ENCODE measurements at regions not wholly inside any gene's neighbourhood (a gene's known extent, or its start where the extent isn't known, plus 50 kb on each side); places are given as distances from the start of the nearest gene placed in this dataset.

- Histone ChIP-seq H3K27me3 (no peaks in the 10 kb centered on the region), H3K9me3 (no peaks in the 10 kb centered on the region), H3K36me3 (no peaks in the 10 kb centered on the region), H3K4me3 (no peak overlapping the region)
- peak; percentile 56 for DNase-seq
Measured at GRCh38 chr1:60388092-60388987, 314.8 kb upstream of the C1orf87 start.

DNA sequence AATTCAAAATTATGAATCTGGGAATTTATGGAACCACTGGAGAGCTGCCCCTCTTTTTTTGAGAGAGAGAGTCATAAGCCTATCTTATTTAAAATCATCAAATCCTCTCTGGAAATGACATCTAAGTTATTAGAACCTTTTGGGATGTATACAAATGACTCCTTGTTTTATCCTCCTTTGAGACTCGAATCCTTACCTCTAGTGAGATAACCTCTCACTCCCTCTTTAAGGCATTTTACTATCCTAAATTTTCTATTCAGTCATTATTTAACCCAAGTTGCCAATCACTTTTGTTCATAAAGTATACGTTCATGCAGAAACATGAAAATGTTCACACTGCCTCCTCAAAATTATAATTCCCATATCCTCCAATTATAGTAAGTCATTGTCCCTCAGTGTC is 313.6 kb upstream of the C1orf87 start:
- Histone ChIP-seq H3K4me3 (no peak overlapping the region), H3K27me3 (no peaks in the 10 kb centered on the region), H3K9me3 (no peaks in the 10 kb centered on the region), H3K36me3 (no peaks in the 10 kb centered on the region)
- DNase-seq: no peak

GRCh38 chr1:60386249-60386648 is 312.7 kb upstream of the C1orf87 start:
- no peak for DNase-seq
- Histone ChIP-seq H3K36me3 (no peaks in the 10 kb centered on the region), H3K9me3 (no peaks in the 10 kb centered on the region), H3K4me3 (no peak overlapping the region), H3K27me3 (no peaks in the 10 kb centered on the region)

DNA sequence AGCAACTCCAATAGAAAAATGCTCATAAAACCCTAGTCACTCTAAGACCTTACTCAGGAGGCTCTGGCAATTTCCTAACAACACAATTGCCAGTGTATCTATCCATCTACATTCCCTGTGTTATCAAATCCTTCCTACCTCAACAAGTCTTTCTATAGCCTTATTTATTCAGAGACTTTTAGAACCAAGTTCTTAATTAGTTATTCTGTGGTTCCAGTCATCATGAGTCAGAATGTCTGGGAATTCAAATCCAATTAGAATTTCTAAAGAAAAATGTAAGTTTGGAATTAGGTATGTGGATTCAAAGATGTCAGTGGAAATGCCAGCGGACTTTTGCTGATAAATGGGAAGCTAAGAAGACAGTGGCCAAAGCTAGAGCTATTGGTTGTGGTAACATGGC is 302.6 kb upstream of the C1orf87 start:
- no peak overlapping the region for H3K4me3 ChIP-seq
- H3K36me3 ChIP-seq: no peaks in the 10 kb centered on the region
- H3K27me3 ChIP-seq: no peaks in the 10 kb centered on the region
- DNase-seq: no peak
- H3K9me3 ChIP-seq: no peaks in the 10 kb centered on the region

DNA sequence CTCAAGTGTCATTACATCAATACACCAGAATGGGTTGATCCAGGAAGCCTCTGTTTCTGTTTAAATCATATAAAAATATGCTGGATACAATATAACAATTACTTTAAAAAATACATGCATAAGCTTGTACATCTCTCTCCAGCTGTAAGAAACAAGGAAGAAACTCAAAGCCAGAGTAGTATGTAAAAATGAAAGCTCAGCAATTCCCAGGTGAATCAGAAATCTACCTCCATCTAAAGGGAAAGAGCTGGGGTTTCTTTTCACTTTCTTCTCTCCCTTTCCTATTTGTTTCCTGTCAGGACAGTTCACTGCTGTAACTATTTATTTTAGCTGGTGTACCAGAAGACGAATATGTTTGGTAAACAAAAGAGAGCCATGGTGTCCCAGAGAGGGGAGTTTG is 301.0 kb upstream of the C1orf87 start:
- Histone ChIP-seq H3K4me3 (no peak overlapping the region), H3K27me3 (no peaks in the 10 kb centered on the region), H3K36me3 (no peaks in the 10 kb centered on the region), H3K9me3 (no peaks in the 10 kb centered on the region)
- no peak for DNase-seq

- Histone ChIP-seq H3K4me3 (no peak overlapping the region), H3K27me3 (no peaks in the 10 kb centered on the region), H3K9me3 (no peaks in the 10 kb centered on the region), H3K36me3 (no peaks in the 10 kb centered on the region)
- no peak for DNase-seq
Measured at GRCh38 chr1:60367532-60367931, 294.0 kb upstream of the C1orf87 start.

DNA sequence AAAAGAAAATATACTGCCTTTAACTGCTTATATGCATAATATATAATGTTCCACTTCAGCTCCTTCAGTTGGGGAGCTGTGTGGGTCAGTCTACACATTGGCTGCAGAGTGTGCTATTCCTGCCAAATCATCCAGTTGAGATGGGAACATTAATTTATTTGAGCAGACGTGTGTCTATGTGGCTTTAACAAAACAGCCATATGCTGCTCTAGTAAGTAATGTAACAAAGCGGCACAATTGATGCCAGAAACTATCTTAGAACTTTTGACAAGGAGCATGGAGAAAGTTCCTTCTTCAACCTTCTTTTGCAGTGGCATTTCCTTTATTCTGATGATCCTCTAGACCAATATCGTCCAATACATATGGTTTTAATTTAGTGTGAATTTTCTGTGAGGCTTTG is 285.9 kb upstream of the C1orf87 start:
- no peaks in the 10 kb centered on the region for H3K36me3 ChIP-seq
- H3K27me3 ChIP-seq: no peaks in the 10 kb centered on the region
- H3K4me3 ChIP-seq: no peak overlapping the region
- H3K9me3 ChIP-seq: no peaks in the 10 kb centered on the region
- DNase-seq: no peak

GRCh38 chr1:60350531-60350930 is 277.0 kb upstream of the C1orf87 start:
- H3K9me3 ChIP-seq: no peaks in the 10 kb centered on the region
- H3K27me3 ChIP-seq: no peaks in the 10 kb centered on the region
- no peak for DNase-seq
- no peaks in the 10 kb centered on the region for H3K36me3 ChIP-seq
- no peak overlapping the region for H3K4me3 ChIP-seq

- no peaks in the 10 kb centered on the region for H3K9me3 ChIP-seq
- H3K36me3 ChIP-seq: no peaks in the 10 kb centered on the region
- no peak overlapping the region for H3K4me3 ChIP-seq
- H3K27me3 ChIP-seq: no peaks in the 10 kb centered on the region
- DNase-seq: no peak
Measured at GRCh38 chr1:60348884-60349283, 275.3 kb upstream of the C1orf87 start.

DNA sequence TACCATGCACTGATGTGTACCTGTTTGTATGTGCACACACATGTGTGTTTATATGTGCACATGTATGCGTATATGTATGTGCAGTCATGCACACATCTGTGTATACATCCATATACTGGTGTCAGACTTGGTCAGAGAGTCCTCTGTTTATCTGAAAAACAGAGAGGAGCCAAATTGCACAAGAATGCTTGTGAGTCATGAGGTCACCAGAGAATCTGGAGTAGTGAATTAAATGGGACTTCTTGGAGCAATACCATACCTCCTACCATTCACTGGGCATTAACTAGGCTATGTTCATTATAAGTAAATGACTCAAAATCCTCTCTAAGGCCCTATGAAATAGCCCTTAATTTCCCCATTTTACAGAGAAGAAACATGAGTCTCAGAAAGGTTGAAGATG is 272.1 kb upstream of the C1orf87 start:
- no peaks in the 10 kb centered on the region for H3K9me3 ChIP-seq
- H3K36me3 ChIP-seq: no peaks in the 10 kb centered on the region
- no peaks in the 10 kb centered on the region for H3K27me3 ChIP-seq
- DNase-seq: no peak
- H3K4me3 ChIP-seq: no peak overlapping the region

GRCh38 chr1:60345049-60345448 is 271.5 kb upstream of the C1orf87 start:
- Histone ChIP-seq H3K36me3 (no peaks in the 10 kb centered on the region), H3K27me3 (no peaks in the 10 kb centered on the region), H3K4me3 (no peak overlapping the region), H3K9me3 (no peaks in the 10 kb centered on the region)
- no peak for DNase-seq

- no peak for DNase-seq
- no peaks in the 10 kb centered on the region for H3K9me3 ChIP-seq
- H3K27me3 ChIP-seq: no peaks in the 10 kb centered on the region
- H3K4me3 ChIP-seq: no peak overlapping the region
- no peaks in the 10 kb centered on the region for H3K36me3 ChIP-seq
Measured at GRCh38 chr1:60343736-60344135, 270.2 kb upstream of the C1orf87 start.

DNA sequence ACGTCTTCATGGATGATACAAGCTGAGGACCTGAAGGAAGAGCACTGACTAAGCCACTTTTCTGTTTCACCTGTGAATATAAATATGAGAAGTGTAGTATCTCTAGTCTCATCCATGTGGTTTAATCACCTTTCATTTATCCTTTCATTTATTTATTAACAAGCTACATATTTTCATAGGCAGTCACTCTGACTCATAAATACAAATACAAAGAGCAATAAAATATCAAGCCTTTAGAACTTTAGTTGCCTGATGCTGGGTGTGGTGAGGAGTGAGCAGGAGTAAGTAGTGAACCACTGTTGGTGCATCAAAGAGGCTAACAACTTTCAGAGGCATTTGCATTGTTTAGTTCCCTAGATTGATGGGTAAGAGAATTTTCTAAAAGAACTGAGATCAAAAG is 269.0 kb upstream of the C1orf87 start:
- Histone ChIP-seq H3K9me3 (no peaks in the 10 kb centered on the region), H3K4me3 (no peak overlapping the region), H3K27me3 (no peaks in the 10 kb centered on the region), H3K36me3 (no peaks in the 10 kb centered on the region)
- DNase-seq: no peak

GRCh38 chr1:60341274-60341673 is 267.7 kb upstream of the C1orf87 start:
- no peaks in the 10 kb centered on the region for H3K27me3 ChIP-seq
- DNase-seq: no peak
- no peaks in the 10 kb centered on the region for H3K36me3 ChIP-seq
- no peaks in the 10 kb centered on the region for H3K9me3 ChIP-seq
- H3K4me3 ChIP-seq: no peak overlapping the region

DNA sequence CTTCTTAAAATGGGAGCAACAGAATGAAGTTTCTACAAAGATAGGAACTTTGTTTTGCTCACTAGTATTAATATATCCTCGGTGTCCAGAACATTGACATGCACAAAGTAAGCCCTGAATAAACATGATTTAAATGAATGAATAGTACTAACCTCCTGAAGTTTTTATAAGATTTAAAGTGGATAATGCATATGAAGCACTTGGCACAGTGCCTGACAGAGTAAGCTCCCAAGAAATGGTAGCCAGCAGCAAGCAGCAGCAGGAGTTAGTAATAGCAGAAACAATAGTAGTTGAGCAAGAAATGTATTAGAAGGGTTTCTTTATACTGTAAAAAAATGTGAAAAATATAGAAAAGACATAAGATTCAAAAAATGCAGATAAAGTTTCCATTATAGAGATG is 258.1 kb upstream of the C1orf87 start:
- H3K27me3 ChIP-seq: no peaks in the 10 kb centered on the region
- H3K36me3 ChIP-seq: no peaks in the 10 kb centered on the region
- DNase-seq: no peak
- no peak overlapping the region for H3K4me3 ChIP-seq
- no peaks in the 10 kb centered on the region for H3K9me3 ChIP-seq

DNA sequence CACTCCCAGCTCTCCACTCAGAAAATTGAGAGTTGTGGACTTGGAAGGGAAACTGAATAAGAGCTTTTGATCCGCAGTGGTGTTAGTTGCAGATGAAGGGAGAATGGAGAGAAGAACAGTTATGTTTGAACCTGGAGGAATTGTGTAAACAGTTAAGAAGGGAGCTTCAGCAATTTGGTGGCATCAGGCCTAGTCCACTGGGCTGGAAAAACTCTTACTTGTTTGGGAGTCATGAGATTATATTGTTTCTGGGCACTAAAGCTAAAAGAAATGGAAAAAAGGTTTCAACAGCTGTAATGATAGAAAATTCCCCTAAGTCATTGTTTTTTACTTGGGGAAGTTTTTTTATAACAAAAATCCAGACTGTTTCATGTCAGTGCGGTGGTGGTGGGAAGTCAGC is 256.1 kb upstream of the C1orf87 start:
- Histone ChIP-seq H3K36me3 (no peaks in the 10 kb centered on the region), H3K4me3 (no peak overlapping the region), H3K27me3 (no peaks in the 10 kb centered on the region), H3K9me3 (no peaks in the 10 kb centered on the region)
- DNase-seq: no peak

DNA sequence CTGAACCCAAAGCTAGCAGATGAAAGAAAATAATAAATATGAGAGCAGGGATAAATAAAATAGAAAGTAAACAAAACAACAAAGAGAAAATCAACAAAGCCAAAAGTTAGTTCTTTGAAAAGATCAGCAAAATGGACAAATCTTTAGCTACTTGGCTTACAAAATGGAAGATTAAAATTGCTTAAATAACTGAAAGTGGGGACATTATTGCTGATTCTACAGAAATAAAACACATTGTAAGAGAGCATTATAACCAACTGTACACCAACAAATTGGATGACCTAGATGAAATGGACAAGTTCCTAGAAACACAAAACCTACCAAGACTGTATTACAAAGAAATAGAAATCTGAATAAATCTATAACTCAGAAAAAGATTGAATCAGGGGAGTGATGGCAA is 238.3 kb upstream of the C1orf87 start:
- DNase-seq: no peak
- no peaks in the 10 kb centered on the region for H3K9me3 ChIP-seq
- no peak overlapping the region for H3K4me3 ChIP-seq
- H3K27me3 ChIP-seq: no peaks in the 10 kb centered on the region
- H3K36me3 ChIP-seq: no peaks in the 10 kb centered on the region

GRCh38 chr1:60299581-60299980 is 226.0 kb upstream of the C1orf87 start:
- H3K4me3 ChIP-seq: no peak overlapping the region
- H3K36me3 ChIP-seq: no peaks in the 10 kb centered on the region
- no peaks in the 10 kb centered on the region for H3K27me3 ChIP-seq
- no peaks in the 10 kb centered on the region for H3K9me3 ChIP-seq
- no peak for DNase-seq

Data from MG63 (cell line).